ENCODE measurements at regions not wholly inside any gene's neighbourhood (a gene's known extent, or its start where the extent isn't known, plus 50 kb on each side); places are given as distances from the start of the nearest gene placed in this dataset.

DNA sequence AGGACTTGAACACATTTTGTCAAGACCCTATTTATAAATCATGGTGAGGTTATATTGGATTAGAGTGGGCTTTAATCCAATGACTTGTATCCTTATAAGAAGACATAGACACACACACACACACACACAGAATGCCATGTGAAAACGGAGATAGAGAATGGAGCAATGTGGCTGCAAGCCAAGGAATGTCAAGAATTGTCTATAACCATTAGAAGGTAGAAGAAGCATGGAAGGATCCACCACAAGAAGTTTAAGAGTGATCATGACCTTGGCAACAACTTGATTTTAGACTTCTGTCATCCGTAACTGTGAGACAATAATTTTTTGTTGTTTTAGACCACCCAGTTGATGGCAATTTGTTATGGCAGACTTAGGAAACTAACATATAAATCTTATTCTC is 514.2 kb downstream of the TFEC start:
- Histone ChIP-seq H3K4me1 (ENCODE audit: control insufficient read depth, insufficient read depth, low read length) (no peaks in the 10 kb centered on the region), H3K4me3 (ENCODE audit: low read length in 2 of 2) (no peak overlapping the region), H3K9me3 (ENCODE audit: control insufficient read depth in 2 of 2, low read length in 2 of 2) (no peaks in the 10 kb centered on the region), H3K27me3 (ENCODE audit: control insufficient read depth in 1 of 2, insufficient read depth in 2 of 2, low read length in 2 of 2) (no peaks in the 10 kb centered on the region), H3K27ac (ENCODE audit: low read length) (no peak overlapping the region), H3K36me3 (ENCODE audit: control insufficient read depth in 2 of 2, insufficient read depth in 2 of 2, low read length in 2 of 2) (no peaks in the 10 kb centered on the region), H3K9ac (ENCODE audit: low read length in 2 of 2) (no peak overlapping the region)

DNA sequence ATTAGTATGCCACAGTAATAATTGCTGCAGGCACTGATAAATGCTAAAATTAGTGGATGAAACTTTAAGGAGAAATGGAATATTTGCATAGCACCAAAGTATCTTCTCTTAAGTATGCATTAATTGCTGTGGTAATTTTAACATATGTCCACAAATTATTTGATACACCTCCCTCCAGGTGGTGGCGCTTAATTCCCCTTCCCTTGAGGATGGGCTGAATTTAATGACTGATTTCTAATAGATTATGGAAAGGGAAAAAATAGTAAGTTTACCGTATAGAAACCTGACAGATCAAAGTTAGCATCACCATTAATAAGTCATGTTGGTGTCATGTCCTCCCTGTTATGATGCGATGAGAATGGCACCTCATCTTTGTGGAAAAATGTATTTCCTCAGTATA is 519.2 kb downstream of the TFEC start:
- no peak overlapping the region for H3K4me3 ChIP-seq (ENCODE audit: low read length in 2 of 2)
- no peaks in the 10 kb centered on the region for H3K9me3 ChIP-seq (ENCODE audit: control insufficient read depth in 2 of 2, low read length in 2 of 2)
- no peak overlapping the region for H3K27ac ChIP-seq (ENCODE audit: low read length)
- H3K36me3 ChIP-seq (ENCODE audit: control insufficient read depth in 2 of 2, insufficient read depth in 2 of 2, low read length in 2 of 2) = no peaks in the 10 kb centered on the region
- H3K4me1 ChIP-seq (ENCODE audit: control insufficient read depth, insufficient read depth, low read length) = no peaks in the 10 kb centered on the region
- no peaks in the 10 kb centered on the region for H3K27me3 ChIP-seq (ENCODE audit: control insufficient read depth in 1 of 2, insufficient read depth in 2 of 2, low read length in 2 of 2)
- H3K9ac ChIP-seq (ENCODE audit: low read length in 2 of 2) = no peak overlapping the region

DNA sequence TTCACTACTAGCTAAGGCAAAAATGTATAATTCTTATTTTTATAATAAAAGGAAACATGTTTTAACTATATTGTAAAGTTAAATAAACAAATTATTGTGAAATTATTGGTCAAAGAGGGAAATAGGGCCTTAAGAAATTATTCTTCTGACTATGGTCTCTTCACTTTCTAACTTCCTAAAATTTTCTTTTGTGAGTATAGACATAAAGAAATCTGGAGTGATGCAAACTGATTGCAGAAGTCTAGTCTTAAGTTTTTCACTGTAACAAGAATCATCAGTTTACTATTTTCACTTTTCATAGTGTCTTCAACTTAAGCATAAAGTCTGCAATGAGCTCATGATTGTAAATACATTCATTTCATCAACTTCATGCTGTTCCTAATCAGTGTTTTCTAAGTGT is 525.4 kb downstream of the TFEC start:
- no peaks in the 10 kb centered on the region for H3K4me1 ChIP-seq (ENCODE audit: control insufficient read depth, insufficient read depth, low read length)
- no peak overlapping the region for H3K27ac ChIP-seq (ENCODE audit: low read length)
- H3K9me3 ChIP-seq (ENCODE audit: control insufficient read depth in 2 of 2, low read length in 2 of 2) = no peaks in the 10 kb centered on the region
- H3K4me3 ChIP-seq (ENCODE audit: low read length in 2 of 2) = no peak overlapping the region
- H3K36me3 ChIP-seq (ENCODE audit: control insufficient read depth in 2 of 2, insufficient read depth in 2 of 2, low read length in 2 of 2) = no peaks in the 10 kb centered on the region
- H3K27me3 ChIP-seq (ENCODE audit: control insufficient read depth in 1 of 2, insufficient read depth in 2 of 2, low read length in 2 of 2) = no peaks in the 10 kb centered on the region
- H3K9ac ChIP-seq (ENCODE audit: low read length in 2 of 2) = no peak overlapping the region

DNA sequence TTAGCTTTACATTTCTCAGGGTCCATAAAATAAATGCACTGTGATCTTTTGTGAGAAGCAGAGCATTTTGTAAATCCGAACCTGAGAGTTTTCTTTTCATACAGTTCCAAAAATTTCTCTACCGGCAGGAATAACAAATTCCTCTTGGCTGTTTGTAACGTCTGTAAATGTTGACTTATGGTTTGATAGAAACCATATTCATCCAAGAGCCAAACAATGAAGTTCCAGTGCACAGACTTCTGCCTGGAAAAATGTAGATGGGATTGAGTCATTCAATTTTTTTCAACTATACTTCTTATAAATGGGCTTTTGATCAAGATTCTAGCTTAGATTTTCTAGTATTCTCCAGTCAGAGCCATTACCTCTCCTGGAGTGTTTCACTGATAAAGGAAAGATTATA is 530.6 kb downstream of the TFEC start:
- Histone ChIP-seq H3K9me3 (ENCODE audit: control insufficient read depth in 2 of 2, low read length in 2 of 2) (no peaks in the 10 kb centered on the region), H3K9ac (ENCODE audit: low read length in 2 of 2) (no peak overlapping the region), H3K36me3 (ENCODE audit: control insufficient read depth in 2 of 2, insufficient read depth in 2 of 2, low read length in 2 of 2) (no peaks in the 10 kb centered on the region), H3K4me3 (ENCODE audit: low read length in 2 of 2) (no peak overlapping the region), H3K27me3 (ENCODE audit: control insufficient read depth in 1 of 2, insufficient read depth in 2 of 2, low read length in 2 of 2) (no peaks in the 10 kb centered on the region), H3K4me1 (ENCODE audit: control insufficient read depth, insufficient read depth, low read length) (peaks cover under 1% of the 10 kb centered on the region), H3K27ac (ENCODE audit: low read length) (no peak overlapping the region)

DNA sequence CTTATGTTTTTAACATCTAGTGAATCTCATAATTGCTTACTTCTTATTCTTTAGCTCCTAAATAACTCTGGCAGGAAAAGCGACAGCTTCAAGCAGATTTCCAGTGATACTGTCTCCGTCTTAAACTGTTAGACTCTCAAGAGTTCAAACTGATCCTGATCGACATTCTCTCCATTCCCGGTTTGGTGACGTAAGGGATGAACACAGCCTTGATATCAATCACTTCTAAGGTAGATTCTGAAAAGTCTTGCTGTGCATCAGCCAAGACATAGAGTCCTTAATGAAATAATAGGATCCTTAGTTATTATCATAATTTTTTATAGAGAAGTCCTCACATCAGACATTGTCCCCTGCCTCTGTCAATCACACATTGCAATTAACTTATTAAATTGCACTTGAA is 534.6 kb downstream of the TFEC start:
- H3K9me3 ChIP-seq (ENCODE audit: control insufficient read depth in 2 of 2, low read length in 2 of 2) = no peaks in the 10 kb centered on the region
- no peak overlapping the region for H3K4me3 ChIP-seq (ENCODE audit: low read length in 2 of 2)
- no peaks in the 10 kb centered on the region for H3K36me3 ChIP-seq (ENCODE audit: control insufficient read depth in 2 of 2, insufficient read depth in 2 of 2, low read length in 2 of 2)
- H3K4me1 ChIP-seq (ENCODE audit: control insufficient read depth, insufficient read depth, low read length) = peaks cover 3% of the 10 kb centered on the region
- no peaks in the 10 kb centered on the region for H3K27me3 ChIP-seq (ENCODE audit: control insufficient read depth in 1 of 2, insufficient read depth in 2 of 2, low read length in 2 of 2)
- no peak overlapping the region for H3K9ac ChIP-seq (ENCODE audit: low read length in 2 of 2)
- no peak overlapping the region for H3K27ac ChIP-seq (ENCODE audit: low read length)

DNA sequence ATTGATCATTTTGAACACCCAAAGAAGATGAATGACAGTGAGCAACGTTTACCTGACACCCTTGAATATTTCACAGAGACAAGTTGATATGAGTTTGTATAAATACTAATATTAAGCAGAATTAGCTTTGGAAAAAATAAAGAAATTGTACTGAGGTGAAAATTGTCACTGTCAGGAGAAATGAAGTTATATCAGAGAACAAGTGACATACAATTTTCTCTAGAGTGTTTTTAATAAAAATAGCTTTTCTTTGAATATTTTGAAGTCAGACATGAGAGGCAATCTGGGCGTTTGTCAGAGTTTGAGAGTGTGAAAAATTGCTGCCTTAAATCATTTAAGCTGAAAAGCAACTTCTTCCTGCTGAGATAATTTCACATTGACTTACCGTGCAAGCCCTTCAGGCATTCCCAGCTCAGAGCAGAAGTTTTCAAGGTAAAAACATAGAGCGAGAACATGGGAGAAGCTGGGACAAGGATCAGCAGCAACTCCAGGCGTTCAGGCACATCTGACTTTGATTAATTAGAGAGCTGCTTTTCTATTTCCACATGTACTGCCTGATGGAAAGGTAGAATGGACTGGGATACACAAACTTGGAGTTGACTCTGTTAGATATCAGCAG is 535.9 kb downstream of the TFEC start:
- Histone ChIP-seq H3K9me3 (ENCODE audit: control insufficient read depth in 2 of 2, low read length in 2 of 2) (no peaks in the 10 kb centered on the region), H3K27ac (ENCODE audit: low read length) (no peak overlapping the region), H3K9ac (ENCODE audit: low read length in 2 of 2) (no peak overlapping the region), H3K4me3 (ENCODE audit: low read length in 2 of 2) (peak overlapping the region in 1 of 2 donors; percentile 19), H3K4me1 (ENCODE audit: control insufficient read depth, insufficient read depth, low read length) (peaks cover 3% of the 10 kb centered on the region), H3K27me3 (ENCODE audit: control insufficient read depth in 1 of 2, insufficient read depth in 2 of 2, low read length in 2 of 2) (no peaks in the 10 kb centered on the region), H3K36me3 (ENCODE audit: control insufficient read depth in 2 of 2, insufficient read depth in 2 of 2, low read length in 2 of 2) (no peaks in the 10 kb centered on the region)

DNA sequence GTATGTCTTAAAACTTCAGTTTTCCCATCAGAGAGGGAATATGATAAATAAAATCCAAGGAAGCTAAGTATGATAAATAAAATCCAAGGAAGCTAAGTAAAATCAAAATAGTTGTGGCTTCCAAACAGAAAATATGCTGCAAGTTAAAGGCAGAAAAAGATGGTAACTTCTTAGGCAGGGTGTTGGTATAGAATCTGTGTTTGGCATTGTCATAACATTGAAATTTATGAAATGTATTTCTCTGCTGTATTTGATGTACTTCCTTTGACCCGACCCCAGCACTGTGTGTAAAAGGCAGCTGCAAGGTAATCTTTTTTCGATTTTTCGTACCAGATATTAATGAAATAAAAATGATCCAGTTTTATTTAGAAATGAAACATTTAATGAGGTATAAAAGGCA is 537.2 kb downstream of the TFEC start:
- no peak overlapping the region for H3K4me3 ChIP-seq (ENCODE audit: low read length in 2 of 2)
- no peaks in the 10 kb centered on the region for H3K9me3 ChIP-seq (ENCODE audit: control insufficient read depth in 2 of 2, low read length in 2 of 2)
- H3K27ac ChIP-seq (ENCODE audit: low read length) = no peak overlapping the region
- no peaks in the 10 kb centered on the region for H3K27me3 ChIP-seq (ENCODE audit: control insufficient read depth in 1 of 2, insufficient read depth in 2 of 2, low read length in 2 of 2)
- H3K36me3 ChIP-seq (ENCODE audit: control insufficient read depth in 2 of 2, insufficient read depth in 2 of 2, low read length in 2 of 2) = no peaks in the 10 kb centered on the region
- H3K4me1 ChIP-seq (ENCODE audit: control insufficient read depth, insufficient read depth, low read length) = peaks cover 3% of the 10 kb centered on the region
- no peak overlapping the region for H3K9ac ChIP-seq (ENCODE audit: low read length in 2 of 2)

DNA sequence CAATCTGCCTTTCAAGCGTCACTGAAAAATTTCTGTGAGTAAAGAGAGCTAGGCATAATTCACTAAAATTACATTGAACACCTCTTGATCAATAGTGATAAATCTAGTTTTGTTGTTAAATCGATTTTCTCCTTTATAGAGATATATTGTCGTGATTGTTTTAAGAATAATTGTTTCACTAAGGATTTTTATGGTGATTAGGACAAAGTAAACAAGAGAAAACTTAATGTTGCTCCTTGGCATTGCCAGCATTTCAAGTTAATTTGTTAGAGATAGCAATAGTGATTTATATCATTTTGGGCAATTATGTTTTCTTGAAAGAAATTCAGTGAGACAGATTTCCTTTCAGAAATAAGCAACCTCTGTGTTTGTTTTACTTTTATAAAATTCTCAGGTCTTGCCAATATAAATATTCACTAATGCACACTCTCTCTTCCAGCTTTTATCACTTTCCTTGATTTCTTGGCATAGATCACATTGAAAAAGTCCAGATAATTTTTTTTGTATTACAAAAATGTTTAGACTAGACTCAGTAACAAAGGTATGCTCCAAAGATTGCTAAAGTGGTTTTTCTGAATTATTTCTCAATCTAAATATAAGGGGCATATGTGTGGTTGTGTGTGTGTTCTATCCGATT is 538.7 kb downstream of the TFEC start:
- H3K36me3 ChIP-seq (ENCODE audit: control insufficient read depth in 2 of 2, insufficient read depth in 2 of 2, low read length in 2 of 2) = no peaks in the 10 kb centered on the region
- H3K27ac ChIP-seq (ENCODE audit: low read length) = no peak overlapping the region

DNA sequence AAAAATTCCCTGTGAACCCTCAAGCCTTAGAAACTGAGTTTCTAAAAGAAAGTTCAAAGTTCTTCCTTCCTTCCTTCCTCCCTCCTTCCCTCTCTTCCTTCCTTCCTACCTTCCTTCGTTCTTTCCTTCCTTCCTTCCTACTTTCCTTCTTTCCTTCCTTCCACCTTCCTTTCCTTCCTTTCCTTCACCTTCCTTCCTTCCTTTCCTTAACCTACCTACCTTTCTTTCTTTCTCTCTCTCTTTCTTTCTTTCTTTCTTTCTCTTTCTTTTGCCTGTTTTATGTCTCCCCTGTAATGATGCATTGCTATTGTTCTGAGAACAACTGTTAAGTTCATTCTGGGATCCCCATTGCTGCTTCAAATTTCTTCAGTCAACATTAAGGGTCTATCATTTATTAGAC is 551.1 kb downstream of the TFEC start:
- Histone ChIP-seq H3K27me3 (ENCODE audit: control insufficient read depth in 1 of 2, insufficient read depth in 2 of 2, low read length in 2 of 2) (no peaks in the 10 kb centered on the region), H3K9me3 (ENCODE audit: control insufficient read depth in 2 of 2, low read length in 2 of 2) (no peaks in the 10 kb centered on the region), H3K4me1 (ENCODE audit: control insufficient read depth, insufficient read depth, low read length) (no peaks in the 10 kb centered on the region), H3K4me3 (ENCODE audit: low read length in 2 of 2) (no peak overlapping the region), H3K27ac (ENCODE audit: low read length) (no peak overlapping the region), H3K36me3 (ENCODE audit: control insufficient read depth in 2 of 2, insufficient read depth in 2 of 2, low read length in 2 of 2) (no peaks in the 10 kb centered on the region), H3K9ac (ENCODE audit: low read length in 2 of 2) (no peak overlapping the region)

More for the DNA sequence above, 538.7 kb downstream of the TFEC start:
- no peak overlapping the region for H3K4me3 ChIP-seq (ENCODE audit: low read length in 2 of 2)
- no peak overlapping the region for H3K9ac ChIP-seq (ENCODE audit: low read length in 2 of 2)
- H3K4me1 ChIP-seq (ENCODE audit: control insufficient read depth, insufficient read depth, low read length) = peaks cover 3% of the 10 kb centered on the region
- H3K9me3 ChIP-seq (ENCODE audit: control insufficient read depth in 2 of 2, low read length in 2 of 2) = no peaks in the 10 kb centered on the region
- no peaks in the 10 kb centered on the region for H3K27me3 ChIP-seq (ENCODE audit: control insufficient read depth in 1 of 2, insufficient read depth in 2 of 2, low read length in 2 of 2)

DNA sequence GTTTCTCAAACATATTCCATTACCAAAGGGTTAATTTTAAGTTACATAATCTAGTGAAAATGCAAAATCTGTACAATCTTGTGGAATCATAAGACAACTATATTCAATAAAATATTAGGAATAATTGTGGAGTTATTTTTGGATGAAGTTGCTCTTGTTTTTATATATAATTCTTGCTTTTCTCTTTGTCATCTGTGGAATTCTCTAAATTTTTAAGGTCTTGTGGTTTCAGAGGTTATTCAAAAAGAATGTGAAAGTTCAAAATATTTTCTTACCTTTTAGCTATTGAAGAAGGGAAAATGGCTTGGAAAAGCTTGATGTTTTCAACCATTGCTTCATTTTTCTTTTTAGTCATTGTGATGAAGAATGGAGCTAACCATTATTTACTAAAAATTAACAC is 552.1 kb downstream of the TFEC start:
- Histone ChIP-seq H3K4me3 (ENCODE audit: low read length in 2 of 2) (no peak overlapping the region), H3K9ac (ENCODE audit: low read length in 2 of 2) (no peak overlapping the region), H3K27me3 (ENCODE audit: control insufficient read depth in 1 of 2, insufficient read depth in 2 of 2, low read length in 2 of 2) (no peaks in the 10 kb centered on the region), H3K4me1 (ENCODE audit: control insufficient read depth, insufficient read depth, low read length) (no peaks in the 10 kb centered on the region), H3K27ac (ENCODE audit: low read length) (no peak overlapping the region), H3K36me3 (ENCODE audit: control insufficient read depth in 2 of 2, insufficient read depth in 2 of 2, low read length in 2 of 2) (no peaks in the 10 kb centered on the region), H3K9me3 (ENCODE audit: control insufficient read depth in 2 of 2, low read length in 2 of 2) (no peaks in the 10 kb centered on the region)

DNA sequence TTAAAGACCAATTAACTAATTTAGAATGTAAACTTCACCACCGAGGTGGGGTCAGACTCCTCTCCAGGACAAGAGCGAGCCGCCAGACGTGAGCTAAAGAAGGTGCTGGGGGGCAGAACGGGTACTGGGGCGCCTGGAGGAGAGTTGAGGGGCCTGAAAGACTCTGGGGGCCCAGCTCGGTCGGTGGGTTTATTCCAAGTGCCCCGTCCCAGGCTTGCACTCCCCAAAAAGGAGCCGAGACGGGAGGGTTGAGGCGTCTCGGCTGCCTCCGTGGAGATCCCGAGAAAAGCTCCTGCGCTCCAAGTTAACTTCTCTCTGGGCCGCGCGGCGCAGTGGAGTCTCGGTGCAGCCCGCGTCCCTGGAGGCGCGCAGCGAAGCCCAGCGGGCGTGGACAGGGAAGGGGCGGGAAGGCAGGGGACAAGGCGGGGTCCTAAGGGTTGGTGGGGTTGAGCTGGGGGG is 553.3 kb downstream of the TFEC start:
- Histone ChIP-seq H3K4me3 (ENCODE audit: low read length in 2 of 2) (peak overlapping the region; percentile 69 to 90), H3K4me1 (ENCODE audit: control insufficient read depth, insufficient read depth, low read length) (no peaks in the 10 kb centered on the region), H3K9ac (ENCODE audit: low read length in 2 of 2) (peak overlapping the region; percentile 21 to 70), H3K36me3 (ENCODE audit: control insufficient read depth in 2 of 2, insufficient read depth in 2 of 2, low read length in 2 of 2) (no peaks in the 10 kb centered on the region), H3K27me3 (ENCODE audit: control insufficient read depth in 1 of 2, insufficient read depth in 2 of 2, low read length in 2 of 2) (no peaks in the 10 kb centered on the region), H3K27ac (ENCODE audit: low read length) (no peak overlapping the region), H3K9me3 (ENCODE audit: control insufficient read depth in 2 of 2, low read length in 2 of 2) (no peaks in the 10 kb centered on the region)
